Muscle layer of duodenum (tissue), 2 donors: ENCODE measurements at regions not wholly inside any gene's neighbourhood (a gene's known extent, or its start where the extent isn't known, plus 50 kb on each side); places are given as distances from the start of the nearest gene placed in this dataset.

ENCODE experiments used
- H3K27ac ChIP-seq: one replicate; pipeline ENCODE4 v1.7.0; 2013; ENCODE audit warnings: mild to moderate bottlenecking, low read length
- H3K27me3 ChIP-seq: one replicate; pipeline ENCODE4 v1.7.0; 2013; ENCODE audit warnings: low read depth, mild to moderate bottlenecking, control low read depth, low read length
- H3K36me3 ChIP-seq, 2 donors: one replicate each; pipeline ENCODE4 v1.7.0; 2013; ENCODE audit warnings: low read length in 2 of 2, control low read depth in 1 of 2, mild to moderate bottlenecking in 1 of 2; ENCODE audit not compliant: insufficient read depth in 2 of 2, control insufficient read depth in 1 of 2
- H3K4me1 ChIP-seq, 2 donors: one replicate each; pipeline ENCODE4 v1.7.0; 2013; ENCODE audit warnings: low read length in 2 of 2, mild to moderate bottlenecking in 2 of 2, control low read depth in 1 of 2, moderate library complexity in 1 of 2; ENCODE audit not compliant: insufficient read depth in 2 of 2, control insufficient read depth in 1 of 2
- H3K4me3 ChIP-seq, 2 donors: one replicate each; pipeline ENCODE4 v1.7.0; 2013; ENCODE audit warnings: low read length in 2 of 2, low read depth in 1 of 2, mild to moderate bottlenecking in 1 of 2
- H3K9me3 ChIP-seq, 2 donors: one replicate each; pipeline ENCODE4 v1.7.0; 2013; ENCODE audit warnings: low read length in 2 of 2, control low read depth in 1 of 2, mild to moderate bottlenecking in 1 of 2; ENCODE audit not compliant: control insufficient read depth in 1 of 2
- donor health status: healthy.

GRCh38 chr18:5619376-5619775, 75.6 kb upstream of the EPB41L3 start:
- Histone ChIP-seq H3K27me3 (no peaks in the 10 kb centered on the region), H3K4me3 (no peak overlapping the region), H3K4me1 (no peaks in the 10 kb centered on the region), H3K36me3 (no peaks in the 10 kb centered on the region), H3K9me3 (no peaks in the 10 kb centered on the region), H3K27ac (no peak overlapping the region)

DNA sequence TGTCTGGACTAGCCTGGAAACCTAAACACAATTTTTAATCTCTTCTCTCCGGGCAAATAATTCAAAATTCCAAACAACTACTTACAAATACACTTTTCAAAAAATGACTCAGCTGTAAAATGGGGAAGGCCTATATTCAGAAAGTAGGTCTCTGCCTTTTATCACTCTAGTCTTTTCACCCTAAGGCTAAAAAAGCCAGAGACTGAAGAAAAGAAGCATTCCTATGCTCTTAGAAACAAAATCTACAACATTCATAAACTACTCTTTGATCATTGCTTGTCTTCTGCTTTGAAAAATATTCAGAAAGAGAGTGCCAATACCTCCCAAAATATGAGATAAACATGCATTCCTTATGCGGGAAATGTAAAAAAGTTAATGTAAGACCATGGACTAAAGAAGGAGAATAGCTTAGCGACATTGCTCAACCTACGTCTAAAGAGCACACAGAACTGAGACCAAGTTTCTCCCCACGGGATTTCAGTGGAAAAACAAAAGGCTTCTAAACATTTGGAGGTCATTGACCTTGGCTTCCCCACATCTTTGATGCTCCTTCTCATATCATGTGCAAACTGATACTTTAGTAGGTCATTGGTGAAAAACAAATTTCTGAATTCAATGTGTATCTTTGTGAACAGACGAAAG, 74.4 kb upstream of the EPB41L3 start:
- Histone ChIP-seq H3K27me3 (no peaks in the 10 kb centered on the region), H3K4me1 (no peaks in the 10 kb centered on the region), H3K27ac (no peak overlapping the region), H3K4me3 (no peak overlapping the region), H3K9me3 (no peaks in the 10 kb centered on the region), H3K36me3 (no peaks in the 10 kb centered on the region)

DNA sequence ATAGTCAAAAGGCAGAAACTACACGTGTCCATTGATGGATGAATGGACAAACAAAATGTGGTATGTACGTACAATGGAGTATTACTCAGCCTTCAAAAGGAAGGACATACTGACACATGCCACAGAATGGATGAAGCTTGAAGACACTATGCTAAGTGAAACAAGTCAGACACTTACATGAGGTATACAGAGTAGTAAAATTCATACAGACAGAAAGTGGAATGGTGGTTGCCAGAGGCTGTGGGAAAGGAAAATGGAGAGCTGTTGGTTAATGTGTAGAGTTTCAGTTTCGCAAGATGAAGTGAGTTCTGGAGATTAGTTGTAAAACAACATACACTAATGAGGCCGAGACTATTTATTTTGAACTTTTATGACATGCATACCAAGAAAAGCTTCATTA, 67.4 kb upstream of the EPB41L3 start:
- Histone ChIP-seq H3K36me3 (no peaks in the 10 kb centered on the region), H3K27ac (no peak overlapping the region), H3K4me3 (no peak overlapping the region), H3K9me3 (no peaks in the 10 kb centered on the region), H3K27me3 (no peaks in the 10 kb centered on the region), H3K4me1 (no peaks in the 10 kb centered on the region)

- no peaks in the 10 kb centered on the region for H3K36me3 ChIP-seq
- no peaks in the 10 kb centered on the region for H3K4me1 ChIP-seq
- no peak overlapping the region for H3K4me3 ChIP-seq
- H3K9me3 ChIP-seq, result no peaks in the 10 kb centered on the region
- H3K27me3 ChIP-seq, result no peaks in the 10 kb centered on the region
- H3K27ac ChIP-seq, result no peak overlapping the region
Observed at GRCh38 chr18:5608846-5609245, 65.0 kb upstream of the EPB41L3 start.

DNA sequence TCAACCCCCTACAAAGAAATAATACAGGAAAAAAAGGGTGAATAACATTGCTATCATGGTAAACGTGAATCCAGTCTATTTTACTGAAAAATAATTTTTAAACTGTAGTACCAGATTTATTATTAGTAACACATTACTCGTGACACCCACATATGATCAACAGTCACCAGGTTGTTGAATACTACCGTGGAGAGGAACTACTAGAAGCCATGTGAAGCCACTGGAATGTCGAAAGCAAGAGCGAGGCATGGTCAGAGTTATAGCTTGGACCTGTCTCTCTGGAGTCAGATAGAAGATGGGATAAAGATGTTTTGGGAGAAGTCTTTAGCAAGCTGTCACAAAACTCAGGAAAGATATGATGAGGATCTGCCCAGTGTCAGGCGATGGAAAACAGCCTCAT, 63.2 kb upstream of the EPB41L3 start:
- Histone ChIP-seq H3K9me3 (no peaks in the 10 kb centered on the region), H3K36me3 (no peaks in the 10 kb centered on the region), H3K27ac (no peak overlapping the region), H3K4me1 (no peaks in the 10 kb centered on the region), H3K4me3 (no peak overlapping the region), H3K27me3 (no peaks in the 10 kb centered on the region)

- Histone ChIP-seq H3K4me3 (no peak overlapping the region), H3K27ac (no peak overlapping the region), H3K36me3 (no peaks in the 10 kb centered on the region), H3K27me3 (no peaks in the 10 kb centered on the region), H3K4me1 (no peaks in the 10 kb centered on the region), H3K9me3 (no peaks in the 10 kb centered on the region)
Observed at GRCh38 chr18:5604778-5605177, 61.0 kb upstream of the EPB41L3 start.

DNA sequence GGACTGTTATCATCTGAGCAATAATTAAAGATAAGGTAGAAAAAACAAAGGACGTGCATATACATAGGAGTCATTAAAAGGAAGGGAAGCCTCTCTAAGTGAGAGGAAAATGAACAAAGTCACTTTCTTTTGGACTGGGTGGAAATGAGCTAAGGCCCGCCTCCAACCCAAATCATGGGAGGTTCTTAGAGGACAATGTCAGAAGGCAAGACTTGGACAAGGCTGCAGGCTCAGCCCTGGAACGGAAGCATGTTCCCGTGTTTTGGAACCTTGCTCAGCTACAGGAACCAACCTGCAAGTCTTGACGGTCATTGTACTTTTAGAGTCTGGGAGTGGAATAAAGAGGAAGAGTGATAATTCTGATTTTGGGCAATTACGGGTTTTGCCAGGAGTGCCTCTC, 59.4 kb upstream of the EPB41L3 start:
- Histone ChIP-seq H3K4me1 (no peaks in the 10 kb centered on the region), H3K27me3 (no peaks in the 10 kb centered on the region), H3K36me3 (no peaks in the 10 kb centered on the region), H3K9me3 (no peaks in the 10 kb centered on the region), H3K27ac (no peak overlapping the region), H3K4me3 (no peak overlapping the region)

- Histone ChIP-seq H3K36me3 (no peaks in the 10 kb centered on the region), H3K27me3 (no peaks in the 10 kb centered on the region), H3K27ac (no peak overlapping the region), H3K4me3 (no peak overlapping the region), H3K4me1 (no peaks in the 10 kb centered on the region), H3K9me3 (no peaks in the 10 kb centered on the region)
Observed at GRCh38 chr18:5601188-5601624, 57.4 kb upstream of the EPB41L3 start.

- Histone ChIP-seq H3K4me3 (no peak overlapping the region), H3K27me3 (no peaks in the 10 kb centered on the region), H3K27ac (no peak overlapping the region), H3K9me3 (no peaks in the 10 kb centered on the region), H3K36me3 (no peaks in the 10 kb centered on the region), H3K4me1 (no peaks in the 10 kb centered on the region)
Observed at GRCh38 chr18:5600378-5601071, 56.7 kb upstream of the EPB41L3 start.

DNA sequence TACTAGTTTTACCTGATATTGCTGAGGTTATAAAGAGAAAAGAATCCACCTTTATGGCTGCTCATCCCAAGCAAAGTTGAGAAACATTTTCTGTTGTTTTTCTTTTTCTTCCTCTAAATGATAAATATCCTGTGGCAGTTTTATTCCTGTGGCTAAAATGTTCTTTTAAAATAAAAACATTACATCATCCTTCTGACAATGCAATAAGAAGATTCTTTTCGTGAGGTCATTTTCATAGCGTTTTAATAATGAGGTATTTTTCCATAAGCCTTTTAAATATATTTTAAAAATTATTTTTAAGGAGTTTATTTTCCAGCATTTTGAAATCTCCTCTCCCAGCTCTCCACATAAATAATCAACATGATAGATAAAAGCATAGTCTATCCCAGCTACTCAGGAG, 52.8 kb upstream of the EPB41L3 start:
- H3K36me3 ChIP-seq, result no peaks in the 10 kb centered on the region
- H3K9me3 ChIP-seq, result no peaks in the 10 kb centered on the region
- H3K27me3 ChIP-seq, result no peaks in the 10 kb centered on the region
- H3K27ac ChIP-seq, result no peak overlapping the region
- H3K4me3 ChIP-seq, result no peak overlapping the region
- H3K4me1 ChIP-seq, result no peaks in the 10 kb centered on the region
